MM.1S (cell line): ENCODE measurements at regions not wholly inside any gene's neighbourhood (a gene's known extent, or its start where the extent isn't known, plus 50 kb on each side); places are given as distances from the start of the nearest gene placed in this dataset.

Experiments used
- CTCF ChIP-seq: fragments of 300-600 bp; sonication (generic); IDR thresholded peaks from 2 replicates; pipeline ENCODE4 v1.5.1; 2016; ENCODE audit warnings: antibody characterized with exemption, low read length, mixed read lengths
- EZH2 ChIP-seq: fragments of 300-600 bp; sonication (generic); optimal IDR thresholded peaks from 2 replicates; pipeline ENCODE3; 2017; ENCODE audit warnings: low read depth, mild to moderate bottlenecking, antibody characterized with exemption, low read length, mixed read lengths

- TF ChIP-seq CTCF (no peak), EZH2 (no peak)
These were observed 95.5 kb upstream of the MARK1 start for GRCh38 chr1:220432408-220432807.
